SK-N-SH (cell line): ENCODE measurements at regions not wholly inside any gene's neighbourhood (a gene's known extent, or its start where the extent isn't known, plus 50 kb on each side); places are given as distances from the start of the nearest gene placed in this dataset.

Experiments
- CTCF ChIA-PET: fragments of 300-600, 350-600 bp; formaldehyde crosslinking; extraction: SDS; loops from one replicate; lab custom pipeline; 2021; lab: Yijun Ruan, JAX
- POLR2A ChIA-PET: fragments of 350-600 bp; sonication (Branson Sonifier 250); formaldehyde crosslinking; extraction: SDS; loops from one replicate; lab custom pipeline; 2020; ENCODE audit warnings: antibody characterized with exemption, inconsistent platforms; lab: Yijun Ruan, JAX
- DNase-seq: peaks from one replicate; pipeline ENCODE4 v3.0.0; 2012
- H2AFZ ChIP-seq: fragments of 200-600 bp; sonication (generic); 2 replicates; pipeline ENCODE4 v1.8.1; 2016; ENCODE audit warnings: antibody characterized with exemption, mild to moderate bottlenecking, low read depth
- H3F3A ChIP-seq: fragments of 200-600 bp; sonication (generic); replicated peaks from 2 replicates; pipeline ENCODE3; 2016; ENCODE audit warnings: antibody characterized with exemption, mild to moderate bottlenecking; ENCODE audit not compliant: insufficient read depth
- H3K27ac ChIP-seq, 2 experiments: fragments of 200-500 bp in 1 of 2; fragments of 200-600 bp in 1 of 2; sonication (Bioruptor generic) in 1 of 2; sonication (generic), shearing (Covaris generic) in 1 of 2; 2 replicates each; pipeline versions ENCODE4 v1.5.1 to v1.6.1; 2014 to 2016; ENCODE audit warnings: low read depth in 2 of 2, inconsistent platforms in 1 of 2, low read length in 1 of 2, mild to moderate bottlenecking in 1 of 2, mixed read lengths in 1 of 2
- H3K27me3 ChIP-seq: fragments of 200-600 bp; sonication (generic), shearing (Covaris generic); 2 replicates; pipeline ENCODE4 v1.6.1; 2016; ENCODE audit warnings: mixed run types; ENCODE audit not compliant: insufficient read depth
- H3K36me3 ChIP-seq, 2 experiments: fragments of 200-500 bp in 1 of 2; fragments of 200-600 bp in 1 of 2; sonication (Bioruptor generic) in 1 of 2; sonication (generic) in 1 of 2; replicated peaks in 1 of 2; 2 replicates each; pipeline versions ENCODE3 to v1.5.1; 2014 to 2016; ENCODE audit warnings: low read length in 1 of 2, mild to moderate bottlenecking in 1 of 2; ENCODE audit not compliant: insufficient read depth in 2 of 2, control insufficient read depth in 1 of 2
- H3K4me1 ChIP-seq, 2 experiments: fragments of 200-500 bp in 1 of 2; fragments of 200-600 bp in 1 of 2; sonication (Bioruptor generic) in 1 of 2; sonication (generic), shearing (Covaris generic) in 1 of 2; 2 replicates each; pipeline versions ENCODE4 v1.5.1 to v1.6.1; 2014 to 2016; ENCODE audit warnings: low read depth in 1 of 2, low read length in 1 of 2, mixed run types in 1 of 2; ENCODE audit not compliant: insufficient read depth in 2 of 2, control insufficient read depth in 1 of 2
- H3K4me2 ChIP-seq: fragments of 200-600 bp; sonication (generic), shearing (Covaris generic); 2 replicates; pipeline ENCODE4 v1.6.1; 2017; ENCODE audit warnings: mixed run types
- H3K4me3 ChIP-seq, 2 experiments: fragments of 200-500 bp in 1 of 2; fragments of 200-600 bp in 1 of 2; sonication (Bioruptor generic) in 1 of 2; sonication (generic), shearing (Covaris generic) in 1 of 2; 2 replicates each; pipeline versions ENCODE4 v1.5.1 to v1.8.1; 2014 to 2016; ENCODE audit warnings: low read depth in 2 of 2, inconsistent platforms in 1 of 2, low read length in 1 of 2, mild to moderate bottlenecking in 1 of 2, mixed read lengths in 1 of 2, moderate library complexity in 1 of 2
- H3K79me2 ChIP-seq: fragments of 200-600 bp; sonication (generic); 2 replicates; pipeline ENCODE4 v1.8.1; 2017; ENCODE audit warnings: mild to moderate bottlenecking; ENCODE audit not compliant: insufficient read depth
- H3K9ac ChIP-seq: fragments of 200-600 bp; sonication (generic); 2 replicates; pipeline ENCODE4 v1.6.1; 2017; ENCODE audit warnings: mixed run types
- H3K9me2 ChIP-seq: fragments of 200-600 bp; sonication (generic); 2 replicates; pipeline ENCODE4 v1.6.1; 2017; ENCODE audit warnings: mixed run types
- H3K9me3 ChIP-seq: fragments of 200-600 bp; sonication (generic); 2 replicates; pipeline ENCODE4 v1.6.1; 2017; ENCODE audit warnings: mixed run types, mild to moderate bottlenecking, moderate library complexity
- H4K20me1 ChIP-seq: fragments of 200-600 bp; sonication (generic); 2 replicates; pipeline ENCODE4 v1.6.1; 2017; ENCODE audit warnings: mild to moderate bottlenecking, mixed run types; ENCODE audit not compliant: insufficient read depth
- ELF1 ChIP-seq: IDR thresholded peaks from 2 replicates; pipeline ENCODE4 v1.4.0; 2012
- GABPA ChIP-seq: IDR thresholded peaks from 2 replicates; pipeline ENCODE4 v1.4.0; 2012; ENCODE audit warnings: low read depth, mild to moderate bottlenecking
- JUND ChIP-seq: IDR thresholded peaks from 2 replicates; pipeline ENCODE4 v1.4.0; 2012
- MXI1 ChIP-seq: IDR thresholded peaks from 2 replicates; pipeline ENCODE4 v1.6.1; 2012; ENCODE audit warnings: mild to moderate bottlenecking, low read depth, low read length, improper control_type of control experiment
- NFIC ChIP-seq: IDR thresholded peaks from 2 replicates; pipeline ENCODE4 v1.4.0; 2012; ENCODE audit warnings: borderline replicate concordance
- NRF1 ChIP-seq: IDR thresholded peaks from 2 replicates; pipeline ENCODE4 v1.6.1; 2012; ENCODE audit warnings: low read depth, mild to moderate bottlenecking, low read length
- RAD21 ChIP-seq: IDR thresholded peaks from 2 replicates; pipeline ENCODE4 v1.6.1; 2012; ENCODE audit warnings: mild to moderate bottlenecking, low read length
- RXRA ChIP-seq: IDR thresholded peaks from 2 replicates; pipeline ENCODE4 v1.4.0; 2012; ENCODE audit warnings: low read depth, mild to moderate bottlenecking, borderline replicate concordance
- SIN3A ChIP-seq: IDR thresholded peaks from 2 replicates; pipeline ENCODE4 v1.6.1; 2012; ENCODE audit warnings: low read depth, mild to moderate bottlenecking, low read length, moderate library complexity, borderline replicate concordance
- TAF1 ChIP-seq: IDR thresholded peaks from 2 replicates; pipeline ENCODE4 v1.6.1; 2012; ENCODE audit warnings: low read depth, mild to moderate bottlenecking, low read length, moderate library complexity, borderline replicate concordance
- TCF12 ChIP-seq: IDR thresholded peaks from 2 replicates; pipeline ENCODE4 v1.4.0; 2012
- TEAD4 ChIP-seq: IDR thresholded peaks from 2 replicates; pipeline ENCODE4 v1.4.0; 2012; ENCODE audit warnings: mild to moderate bottlenecking, borderline replicate concordance; ENCODE audit not compliant: insufficient read depth
- WGBS: methylation state at CpG from one replicate; pipeline ENCODE4 v1.1.6; 2017; ENCODE audit warnings: low lambda C conversion rate; 5-methylcytosine and 5-hydroxymethylcytosine counted together
- TF ChIP-seq, protein P1 (sequence below): IDR thresholded peaks from 2 replicates; pipeline ENCODE4 v1.4.0; 2012; ENCODE audit warnings: low read depth, borderline replicate concordance
- TF ChIP-seq, protein P2 (sequence below): IDR thresholded peaks from 2 replicates; pipeline ENCODE4 v1.6.1; 2012; ENCODE audit warnings: mild to moderate bottlenecking, low read depth, low read length, moderate library complexity
- TF ChIP-seq, protein P3 (sequence below): fragments of 150-350 bp; IDR thresholded peaks from 2 replicates; pipeline ENCODE4 v1.6.1; 2017; ENCODE audit warnings: antibody characterized with exemption, low read length, low read depth, borderline replicate concordance
- TF ChIP-seq, protein P4 (sequence below): IDR thresholded peaks from 2 replicates; pipeline ENCODE4; 2012

DNA sequence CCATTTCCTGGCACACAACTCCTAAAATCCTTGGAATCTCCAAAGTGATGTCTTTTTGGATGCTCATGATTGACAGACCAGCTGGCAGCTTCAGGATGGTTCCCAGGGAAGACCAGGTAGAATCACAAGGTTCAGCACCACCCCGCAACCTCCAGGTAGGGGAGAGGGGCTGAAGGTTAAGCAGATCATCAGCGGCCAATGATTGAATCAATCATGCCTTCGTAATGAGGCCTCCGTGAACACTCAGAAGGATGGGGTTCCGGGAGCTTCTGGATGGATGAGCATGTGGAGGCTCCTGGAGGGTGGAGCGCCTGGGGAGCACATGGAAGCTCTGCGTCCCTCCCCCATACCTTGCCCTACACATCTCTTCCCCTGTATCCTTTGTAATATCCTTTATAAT lies 185.9 kb downstream of the SEC14L1 start (continued):
- TF ChIP-seq, protein P1, sequence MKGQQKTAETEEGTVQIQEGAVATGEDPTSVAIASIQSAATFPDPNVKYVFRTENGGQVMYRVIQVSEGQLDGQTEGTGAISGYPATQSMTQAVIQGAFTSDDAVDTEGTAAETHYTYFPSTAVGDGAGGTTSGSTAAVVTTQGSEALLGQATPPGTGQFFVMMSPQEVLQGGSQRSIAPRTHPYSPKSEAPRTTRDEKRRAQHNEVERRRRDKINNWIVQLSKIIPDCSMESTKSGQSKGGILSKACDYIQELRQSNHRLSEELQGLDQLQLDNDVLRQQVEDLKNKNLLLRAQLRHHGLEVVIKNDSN, result no peak
- TF ChIP-seq SIN3A (no peak), TCF12 (no peak), TAF1 (no peak)
- TF ChIP-seq, protein P2, sequence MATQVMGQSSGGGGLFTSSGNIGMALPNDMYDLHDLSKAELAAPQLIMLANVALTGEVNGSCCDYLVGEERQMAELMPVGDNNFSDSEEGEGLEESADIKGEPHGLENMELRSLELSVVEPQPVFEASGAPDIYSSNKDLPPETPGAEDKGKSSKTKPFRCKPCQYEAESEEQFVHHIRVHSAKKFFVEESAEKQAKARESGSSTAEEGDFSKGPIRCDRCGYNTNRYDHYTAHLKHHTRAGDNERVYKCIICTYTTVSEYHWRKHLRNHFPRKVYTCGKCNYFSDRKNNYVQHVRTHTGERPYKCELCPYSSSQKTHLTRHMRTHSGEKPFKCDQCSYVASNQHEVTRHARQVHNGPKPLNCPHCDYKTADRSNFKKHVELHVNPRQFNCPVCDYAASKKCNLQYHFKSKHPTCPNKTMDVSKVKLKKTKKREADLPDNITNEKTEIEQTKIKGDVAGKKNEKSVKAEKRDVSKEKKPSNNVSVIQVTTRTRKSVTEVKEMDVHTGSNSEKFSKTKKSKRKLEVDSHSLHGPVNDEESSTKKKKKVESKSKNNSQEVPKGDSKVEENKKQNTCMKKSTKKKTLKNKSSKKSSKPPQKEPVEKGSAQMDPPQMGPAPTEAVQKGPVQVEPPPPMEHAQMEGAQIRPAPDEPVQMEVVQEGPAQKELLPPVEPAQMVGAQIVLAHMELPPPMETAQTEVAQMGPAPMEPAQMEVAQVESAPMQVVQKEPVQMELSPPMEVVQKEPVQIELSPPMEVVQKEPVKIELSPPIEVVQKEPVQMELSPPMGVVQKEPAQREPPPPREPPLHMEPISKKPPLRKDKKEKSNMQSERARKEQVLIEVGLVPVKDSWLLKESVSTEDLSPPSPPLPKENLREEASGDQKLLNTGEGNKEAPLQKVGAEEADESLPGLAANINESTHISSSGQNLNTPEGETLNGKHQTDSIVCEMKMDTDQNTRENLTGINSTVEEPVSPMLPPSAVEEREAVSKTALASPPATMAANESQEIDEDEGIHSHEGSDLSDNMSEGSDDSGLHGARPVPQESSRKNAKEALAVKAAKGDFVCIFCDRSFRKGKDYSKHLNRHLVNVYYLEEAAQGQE, result no peak
- TF ChIP-seq, all 33 proteins: peak for 0

DNA sequence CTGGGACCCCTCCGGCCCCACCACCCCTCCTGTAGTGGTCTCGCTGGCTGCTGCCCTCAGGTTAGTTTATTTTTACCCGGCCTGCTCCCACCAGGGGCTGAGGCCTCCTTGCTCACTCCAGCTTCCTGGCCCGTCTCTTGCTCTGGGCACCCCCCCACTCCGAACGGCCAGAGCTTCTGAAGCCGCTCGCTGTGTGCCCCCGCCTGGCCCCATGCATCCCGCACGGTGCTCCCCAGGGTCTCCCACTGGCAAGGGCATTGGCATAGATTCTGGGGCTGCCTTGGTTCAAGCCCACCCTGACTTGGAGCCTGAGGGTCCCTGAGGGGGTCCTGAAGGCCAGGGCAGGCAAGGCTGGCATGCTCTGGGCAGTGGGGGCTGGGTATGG lies 186.4 kb downstream of the SEC14L1 start:
- H3K4me1 ChIP-seq, result peaks cover 29 to 47% of the 10 kb centered on the region in 2 experiments; a peak in 3 of 4 replicates
- peaks cover 71% of the 10 kb centered on the region for H3K79me2 ChIP-seq

More for the DNA sequence above, 186.4 kb downstream of the SEC14L1 start:
- ChIA-PET CTCF (interaction anchor here (0.6 to 8.3 kb wide), 5 partner anchors 18 to 168 kb away, joined by 3 to 205 read pairs (median 7); no protein-coding TSS in a partner anchor), POLR2A (no interaction called here)
- WGBS, result 94% methylated on average over 11 of the region's 11 CpGs
- Histone ChIP-seq H3K4me3 (no peak overlapping the region), H3K4me2 (no peak overlapping the region), H3K9me3 (no peaks in the 10 kb centered on the region), H3K27me3 (no peaks in the 10 kb centered on the region), H3K27ac (no peak overlapping the region), H3K36me3 (peaks cover 0 to under 1% of the 10 kb centered on the region in 2 experiments), H3K9ac (no peak overlapping the region), H4K20me1 (no peaks in the 10 kb centered on the region), H3F3A (peaks cover 33% of the 10 kb centered on the region), H2AFZ (no peak overlapping the region), H3K9me2 (no peaks in the 10 kb centered on the region)
- peak; percentile 24 for DNase-seq
- TF ChIP-seq ELF1 (no peak), JUND (no peak), GABPA (no peak), NFIC (no peak), RAD21 (no peak), MXI1 (no peak), RXRA (no peak), NRF1 (no peak), TEAD4 (no peak), TAF1 (no peak)
- TF ChIP-seq, protein P3, sequence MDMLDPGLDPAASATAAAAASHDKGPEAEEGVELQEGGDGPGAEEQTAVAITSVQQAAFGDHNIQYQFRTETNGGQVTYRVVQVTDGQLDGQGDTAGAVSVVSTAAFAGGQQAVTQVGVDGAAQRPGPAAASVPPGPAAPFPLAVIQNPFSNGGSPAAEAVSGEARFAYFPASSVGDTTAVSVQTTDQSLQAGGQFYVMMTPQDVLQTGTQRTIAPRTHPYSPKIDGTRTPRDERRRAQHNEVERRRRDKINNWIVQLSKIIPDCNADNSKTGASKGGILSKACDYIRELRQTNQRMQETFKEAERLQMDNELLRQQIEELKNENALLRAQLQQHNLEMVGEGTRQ, result no peak
- TF ChIP-seq, protein P4, sequence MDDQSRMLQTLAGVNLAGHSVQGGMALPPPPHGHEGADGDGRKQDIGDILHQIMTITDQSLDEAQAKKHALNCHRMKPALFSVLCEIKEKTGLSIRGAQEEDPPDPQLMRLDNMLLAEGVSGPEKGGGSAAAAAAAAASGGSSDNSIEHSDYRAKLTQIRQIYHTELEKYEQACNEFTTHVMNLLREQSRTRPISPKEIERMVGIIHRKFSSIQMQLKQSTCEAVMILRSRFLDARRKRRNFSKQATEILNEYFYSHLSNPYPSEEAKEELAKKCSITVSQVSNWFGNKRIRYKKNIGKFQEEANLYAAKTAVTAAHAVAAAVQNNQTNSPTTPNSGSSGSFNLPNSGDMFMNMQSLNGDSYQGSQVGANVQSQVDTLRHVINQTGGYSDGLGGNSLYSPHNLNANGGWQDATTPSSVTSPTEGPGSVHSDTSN, result no peak
